ENCODE measurements at regions not wholly inside any gene's neighbourhood (a gene's known extent, or its start where the extent isn't known, plus 50 kb on each side); places are given as distances from the start of the nearest gene placed in this dataset.

DNA sequence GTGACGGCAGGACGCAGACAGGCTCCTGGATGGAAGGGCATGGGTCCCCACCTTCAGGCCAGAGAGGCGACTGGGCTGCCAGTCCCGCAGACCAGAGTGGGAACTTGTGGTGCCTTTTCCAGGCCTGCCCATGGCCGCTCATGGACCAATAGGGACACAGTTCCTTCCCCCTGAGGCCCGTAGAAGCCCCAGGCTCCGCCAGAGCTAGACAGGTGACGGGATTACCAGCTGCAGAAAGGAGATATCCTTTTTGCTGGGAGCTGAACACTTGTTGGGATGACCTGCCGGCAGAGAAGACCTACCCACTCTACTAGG lies 73.6 kb upstream of the RASSF8 start:
- TF ChIP-seq ZNF274 (IDR thresholded peaks at IDR 0.05; ENCODE audit: low read depth, low read length) (no peak), YY1 (IDR thresholded peaks at IDR 0.05; ENCODE audit: insufficient read depth, insufficient read length) (no peak), SUZ12 (IDR thresholded peaks at IDR 0.05; ENCODE audit: extremely low read depth, insufficient read depth, insufficient read length) (no peak)
